Mucosa of descending colon (tissue), 3 donors: ENCODE measurements at regions not wholly inside any gene's neighbourhood (a gene's known extent, or its start where the extent isn't known, plus 50 kb on each side); places are given as distances from the start of the nearest gene placed in this dataset.

Experiments used
- ATAC-seq: fragments of 200-7000 bp; cut with Tn5 transposase; one replicate; pipeline ENCODE4 v1.9.1; 2020; ENCODE audit warnings: mild to moderate bottlenecking, moderate library complexity
- DNase-seq, 3 donors: peaks; one replicate each; pipeline ENCODE4 v3.0.0-alpha.2; 2020
- H3K36me3 ChIP-seq: fragments of 200-600 bp; one replicate; pipeline ENCODE4 v1.8.0; 2021; ENCODE audit warnings: low read depth, mild to moderate bottlenecking
- H3K4me1 ChIP-seq: fragments of 200-600 bp; one replicate; pipeline ENCODE4 v1.8.0; 2021; ENCODE audit warnings: low read depth, mild to moderate bottlenecking
- H3K4me3 ChIP-seq: fragments of 200-600 bp; one replicate; pipeline ENCODE4 v1.8.0; 2021; ENCODE audit warnings: mild to moderate bottlenecking
- H3K9me3 ChIP-seq: fragments of 200-600 bp; one replicate; pipeline ENCODE4 v1.8.0; 2021; ENCODE audit warnings: mild to moderate bottlenecking
- CTCF ChIP-seq: fragments of 200-600 bp; IDR thresholded peaks from one replicate; pipeline ENCODE4 v1.8.0; 2022; ENCODE audit warnings: antibody characterized with exemption, mild to moderate bottlenecking
- intact Hi-C, 2 donors: fragments of 100-400 bp; cut with DNase I in 1 of 2; cut with micrococcal nuclease in 1 of 2; formaldehyde crosslinking; loops; one replicate each; pipeline versions ENCODE4 v1.11.0 to v1.11.1; 2022; cut with DNase I, micrococcal nuclease
- donor health status: DM: no; HTN: no; CAD: no; lungs with moderate emphysema.
- donor health status: DM: no; HTN: no; CAD: no.
- donor health status: DM: no; HTN: yes; CAD: no.

DNA sequence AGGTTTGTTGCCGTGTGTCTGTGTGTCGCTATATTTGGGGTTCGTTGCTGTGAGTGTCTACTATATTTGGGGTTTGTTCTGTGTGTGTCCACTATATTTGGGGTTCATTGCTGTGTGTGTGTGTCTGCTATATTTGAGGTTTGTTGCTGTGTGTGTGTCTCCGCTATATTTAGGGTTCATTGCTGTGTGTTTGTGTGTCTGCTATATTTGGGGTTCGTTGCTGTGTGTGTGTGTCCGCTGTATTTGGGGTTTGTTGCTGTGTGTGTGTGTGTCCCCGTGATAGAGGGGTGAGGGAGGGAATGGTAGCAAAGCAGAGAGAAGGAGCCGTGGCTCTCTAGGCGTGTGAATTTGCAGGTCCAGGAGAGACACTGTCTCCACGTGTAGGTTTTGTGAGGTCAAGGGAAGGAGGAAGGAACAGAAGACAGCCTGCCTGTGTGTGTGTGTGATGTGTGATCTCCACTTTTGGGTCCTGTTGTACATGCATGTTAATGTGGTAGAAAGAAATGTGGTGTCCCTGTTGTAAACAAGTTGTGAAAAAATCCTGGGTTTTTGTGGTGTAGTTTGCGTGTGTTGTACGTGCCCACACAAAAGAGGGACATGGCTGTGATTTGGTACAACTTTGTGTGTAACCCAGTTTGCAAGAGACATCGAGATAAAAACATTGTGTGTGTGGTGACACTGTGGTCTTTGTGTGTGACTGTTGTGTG, 56.3 kb upstream of the ECE1 start:
- no peaks in the 10 kb centered on the region for H3K9me3 ChIP-seq
- ATAC-seq (no peak), DNase-seq (peak in 1 of 3 donors; percentile 10)
- no peak for TF ChIP-seq CTCF
- no peaks in the 10 kb centered on the region for H3K36me3 ChIP-seq
- intact Hi-C loops, result no loop called here
- peaks cover 23% of the 10 kb centered on the region for H3K4me1 ChIP-seq
- H3K4me3 ChIP-seq, result no peak overlapping the region

DNA sequence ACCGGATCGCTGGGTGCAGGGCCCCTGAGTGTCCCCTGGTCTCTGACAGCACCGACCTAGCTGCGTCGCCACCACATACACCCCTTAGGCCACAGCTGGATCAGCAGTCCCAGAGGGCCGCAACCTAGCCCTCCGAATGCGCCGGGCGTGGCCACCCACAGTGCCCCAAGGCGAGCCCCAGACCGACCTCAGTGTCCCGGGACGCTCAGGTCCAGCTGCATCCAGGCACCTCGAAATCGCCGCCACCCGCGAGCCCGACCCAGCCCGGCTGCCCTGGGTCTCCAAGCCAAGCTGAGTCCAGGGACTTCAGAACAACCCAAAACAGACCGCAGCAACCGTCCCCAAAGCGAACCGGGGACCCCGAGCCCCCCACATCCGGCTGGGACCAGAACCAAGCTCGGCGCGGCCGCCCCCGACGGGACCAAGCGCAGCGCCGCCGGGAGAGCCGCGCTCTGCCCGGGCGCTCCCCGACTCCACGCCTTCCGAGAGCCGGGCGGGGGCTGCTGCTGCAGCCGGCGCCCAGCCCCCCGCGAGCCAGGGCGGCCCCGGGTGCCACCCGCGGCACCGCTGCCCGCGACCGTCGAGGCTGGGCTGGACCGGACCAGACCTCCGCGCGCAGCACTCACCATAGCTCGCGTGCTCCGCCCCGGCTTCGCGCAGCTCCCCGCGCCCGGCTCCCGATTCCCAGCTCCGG, 54.6 kb upstream of the ECE1 start:
- peaks cover 40% of the 10 kb centered on the region for H3K4me1 ChIP-seq
- intact Hi-C loops, result no loop called here
- peak overlapping the region; percentile 76 for H3K4me3 ChIP-seq
- H3K36me3 ChIP-seq, result no peaks in the 10 kb centered on the region
- ATAC-seq (peak; percentile 52), DNase-seq (peak; percentile 37 to 77 (median 71))
- no peaks in the 10 kb centered on the region for H3K9me3 ChIP-seq
- TF ChIP-seq CTCF, result no peak

DNA sequence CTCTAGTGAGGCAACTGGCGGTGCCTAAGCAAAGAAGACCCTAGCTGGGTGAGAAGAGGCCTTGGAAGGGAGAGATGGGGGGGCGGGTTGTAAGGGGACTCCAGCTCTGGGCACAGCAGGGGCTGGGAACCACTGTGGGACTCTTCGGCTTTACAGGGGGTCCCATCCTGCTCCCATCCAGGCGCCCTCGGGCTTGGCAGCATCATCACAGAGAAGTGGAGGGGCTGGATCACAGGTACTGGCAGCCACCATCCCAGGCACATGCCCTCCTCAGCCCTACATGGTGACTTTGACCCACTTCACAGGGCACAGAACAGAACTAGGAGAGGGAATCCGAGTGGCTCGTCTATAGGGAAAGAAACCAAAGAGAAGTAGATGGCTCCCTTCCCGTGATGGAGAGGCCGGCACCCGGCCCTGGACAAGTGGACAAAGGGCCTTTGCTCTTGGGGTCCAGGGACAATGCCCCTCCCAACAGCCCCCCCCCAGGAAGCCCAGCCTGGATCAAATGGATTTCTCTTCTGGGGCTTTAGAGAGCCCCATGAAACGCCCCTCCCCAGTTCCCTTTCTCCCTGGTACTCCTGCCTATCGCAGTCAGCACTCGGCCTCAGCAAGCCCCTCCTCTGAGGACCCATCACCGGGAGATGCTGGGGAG, 54.0 kb upstream of the ECE1 start:
- Histone ChIP-seq H3K4me3 (peak overlapping the region; percentile 76), H3K9me3 (no peaks in the 10 kb centered on the region), H3K36me3 (no peaks in the 10 kb centered on the region), H3K4me1 (peaks cover 45% of the 10 kb centered on the region)
- peak; percentile 35 to 61 (median 48) for DNase-seq
- intact Hi-C loops, result no loop called here
- no peak for ATAC-seq
- TF ChIP-seq CTCF, result no peak

GRCh38 chr1:21342961-21343838, 52.9 kb upstream of the ECE1 start:
- intact Hi-C loops, result no loop called here
- ATAC-seq (no peak), DNase-seq (no peak)
- no peak for TF ChIP-seq CTCF
- no peaks in the 10 kb centered on the region for H3K9me3 ChIP-seq
- peaks cover 56% of the 10 kb centered on the region for H3K4me1 ChIP-seq
- no peaks in the 10 kb centered on the region for H3K36me3 ChIP-seq
- no peak overlapping the region for H3K4me3 ChIP-seq

DNA sequence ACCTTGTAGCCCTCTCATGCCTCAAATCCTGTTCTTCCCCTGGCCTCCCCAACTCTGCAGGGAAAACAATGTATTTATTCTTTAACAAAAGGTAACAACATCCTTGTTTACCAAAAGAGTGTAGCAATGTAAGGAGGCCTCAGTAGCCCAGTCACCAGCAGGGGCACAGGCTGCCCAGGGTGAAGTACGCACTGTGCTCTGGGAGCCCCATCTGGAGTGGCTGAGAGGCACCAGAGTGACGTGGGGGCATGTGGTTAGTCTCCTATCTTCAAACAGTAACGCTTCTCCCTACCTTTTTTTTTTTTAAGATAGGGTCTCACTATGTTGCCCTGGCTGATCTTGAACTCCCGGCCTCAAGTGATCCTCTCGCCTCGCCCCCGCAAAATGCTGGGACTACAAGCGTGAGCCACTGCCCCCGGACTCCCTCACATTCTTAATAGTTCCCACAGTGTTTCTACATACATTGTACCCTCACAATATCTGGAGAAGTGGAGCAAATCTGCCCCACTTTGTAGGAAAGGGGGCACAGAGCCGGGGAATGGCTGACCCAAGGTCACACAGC, 51.3 kb upstream of the ECE1 start:
- peaks cover 68% of the 10 kb centered on the region for H3K4me1 ChIP-seq
- intact Hi-C loops, result no loop called here
- ATAC-seq (no peak), DNase-seq (peak in 1 of 3 donors; percentile 44)
- no peaks in the 10 kb centered on the region for H3K36me3 ChIP-seq
- H3K4me3 ChIP-seq, result no peak overlapping the region
- TF ChIP-seq CTCF, result no peak
- H3K9me3 ChIP-seq, result no peaks in the 10 kb centered on the region
